NCI-H1694 (cell line): ENCODE measurements at regions not wholly inside any gene's neighbourhood (a gene's known extent, or its start where the extent isn't known, plus 50 kb on each side); places are given as distances from the start of the nearest gene placed in this dataset.
"Not testable (repeated sequence)": the region's sequence is repeated elsewhere in the genome, so short reads cannot be mapped to it uniquely, and the experiment has no call there.

Experiments
- DNase-seq: peaks from one replicate; lab custom pipeline; 2025; lab: John Stamatoyannopoulos, UW

GRCh38 chr5:105922080-105922479, 1748.7 kb downstream of the EFNA5 start:
- no peak for DNase-seq

- DNase-seq = no peak
Observed at GRCh38 chr5:105917189-105917588, 1753.5 kb downstream of the EFNA5 start.

- DNase-seq = no peak
Observed at GRCh38 chr5:105907016-105907415, 1763.7 kb downstream of the EFNA5 start.

DNA sequence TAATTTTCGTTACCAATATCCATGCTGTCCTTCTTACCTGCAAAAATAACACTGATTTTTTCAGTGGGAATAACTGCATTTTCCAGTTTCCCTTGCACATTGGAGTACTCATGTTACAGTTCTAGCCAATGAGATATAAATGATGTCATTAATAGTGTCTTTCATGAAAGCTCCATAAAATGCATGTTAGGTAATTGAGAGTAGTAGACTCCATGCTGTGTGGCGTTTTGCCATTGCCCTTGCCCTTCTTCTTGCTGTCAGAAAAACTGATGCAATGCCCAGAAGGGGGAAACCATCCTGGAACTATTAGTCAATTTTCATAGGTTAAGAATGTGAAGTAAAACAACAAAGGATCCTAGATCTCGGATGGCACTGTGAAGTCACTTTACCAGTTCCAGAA, 1765.3 kb downstream of the EFNA5 start:
- no peak for DNase-seq

- no peak for DNase-seq
Observed at GRCh38 chr5:105903069-105903468, 1767.7 kb downstream of the EFNA5 start.

DNA sequence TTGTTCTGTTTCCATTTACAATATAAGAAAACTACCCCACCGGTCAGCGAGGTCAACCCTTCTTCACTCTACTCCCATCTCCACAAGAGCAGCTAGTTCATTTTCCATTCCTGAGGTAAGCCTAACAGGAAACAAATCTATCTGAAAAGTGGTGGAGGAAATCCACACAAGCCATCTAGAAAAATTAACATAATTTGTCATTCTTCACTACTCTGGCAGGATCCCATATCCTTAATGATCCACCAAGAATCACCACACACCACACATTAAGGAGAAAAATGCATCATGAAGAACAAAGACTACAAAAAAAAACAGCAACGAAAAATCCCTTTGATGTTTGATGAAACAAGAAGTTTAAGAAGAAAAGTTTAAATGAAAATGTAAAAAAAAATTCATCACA, 1771.0 kb downstream of the EFNA5 start:
- no peak for DNase-seq

DNA sequence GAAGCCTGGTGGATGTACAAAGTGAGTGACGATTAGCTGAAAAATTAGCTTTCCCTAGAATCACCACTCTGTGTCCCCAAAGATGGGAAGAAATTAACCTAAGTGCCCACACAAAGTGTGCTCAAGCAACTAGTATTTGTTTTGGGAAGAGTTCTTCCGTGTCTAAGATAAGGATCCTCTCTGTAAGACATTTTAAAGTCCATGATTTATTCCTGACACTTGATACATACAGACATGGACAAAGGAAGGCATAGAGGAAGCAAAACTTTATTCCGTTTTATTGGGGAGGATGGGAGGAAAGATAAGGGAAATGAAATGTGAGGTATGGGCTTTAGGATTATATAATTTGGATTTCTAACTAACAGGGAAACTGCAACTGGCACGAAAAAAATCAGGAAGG, 1772.6 kb downstream of the EFNA5 start:
- no peak for DNase-seq

DNA sequence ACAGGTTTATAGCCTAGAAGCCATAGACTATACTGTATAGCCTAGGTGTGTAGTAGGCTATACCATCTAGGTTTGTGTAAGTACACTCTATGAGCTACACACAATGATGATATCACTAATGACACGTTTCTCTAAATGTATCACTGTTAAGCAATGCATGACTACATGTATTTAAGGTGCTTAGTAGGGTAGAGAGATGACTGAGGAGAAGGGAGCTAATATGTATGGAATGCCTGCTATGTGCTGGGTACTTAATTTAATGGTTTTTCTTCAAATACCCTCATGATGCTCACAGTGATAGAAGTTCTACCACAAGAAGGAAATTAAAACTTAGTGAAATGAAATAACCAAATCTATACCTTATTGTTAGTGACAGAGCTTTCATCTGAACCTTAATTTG, 1785.5 kb downstream of the EFNA5 start:
- no peak for DNase-seq

DNA sequence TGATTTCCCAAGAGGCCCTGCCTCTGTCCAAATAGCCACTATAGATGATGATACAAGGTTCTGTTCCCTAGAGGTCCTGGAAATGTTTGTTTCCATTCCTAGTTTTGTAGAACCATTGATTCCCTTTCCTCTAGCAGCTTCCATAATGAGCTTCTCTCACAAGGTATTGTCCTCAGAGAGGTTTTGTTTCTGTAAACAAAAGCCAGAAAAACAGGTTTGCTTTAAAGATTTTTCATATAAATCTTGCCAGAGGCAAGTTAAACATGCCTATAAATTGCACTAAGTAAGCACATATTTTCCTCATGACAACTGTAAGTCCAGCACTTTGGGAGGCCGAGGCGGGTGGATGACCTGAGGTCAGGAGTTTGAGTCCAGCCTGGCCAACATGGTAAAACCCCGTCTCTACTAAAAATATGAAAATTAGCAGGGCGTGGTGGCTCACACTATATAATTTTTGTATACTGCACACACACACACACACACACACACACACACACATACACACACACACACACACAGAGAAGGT, 1787.7 kb downstream of the EFNA5 start:
- DNase-seq = no peak

- DNase-seq = no peak
Observed at GRCh38 chr5:105878402-105878801, 1792.3 kb downstream of the EFNA5 start.

DNA sequence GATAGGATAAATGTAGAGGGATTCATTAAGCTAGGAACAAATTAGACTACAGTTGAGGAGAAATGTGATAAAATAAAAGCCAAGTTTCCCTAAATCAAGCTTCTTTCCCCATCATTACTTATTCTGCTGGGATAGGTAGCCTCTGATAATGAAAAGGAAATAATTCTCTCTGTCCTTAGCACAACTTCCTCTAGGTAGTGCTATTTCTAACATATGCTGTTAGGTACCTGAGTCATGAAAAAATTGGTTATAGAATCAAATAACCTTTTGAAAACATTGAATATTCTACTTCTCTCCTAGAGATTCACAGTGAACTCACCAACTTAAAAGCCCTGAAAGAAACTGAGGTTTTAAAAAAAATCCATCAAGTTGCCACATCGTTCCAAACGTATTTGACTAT, 1793.1 kb downstream of the EFNA5 start:
- no peak for DNase-seq

- no peak for DNase-seq
Observed at GRCh38 chr5:105874316-105874715, 1796.4 kb downstream of the EFNA5 start.

DNA sequence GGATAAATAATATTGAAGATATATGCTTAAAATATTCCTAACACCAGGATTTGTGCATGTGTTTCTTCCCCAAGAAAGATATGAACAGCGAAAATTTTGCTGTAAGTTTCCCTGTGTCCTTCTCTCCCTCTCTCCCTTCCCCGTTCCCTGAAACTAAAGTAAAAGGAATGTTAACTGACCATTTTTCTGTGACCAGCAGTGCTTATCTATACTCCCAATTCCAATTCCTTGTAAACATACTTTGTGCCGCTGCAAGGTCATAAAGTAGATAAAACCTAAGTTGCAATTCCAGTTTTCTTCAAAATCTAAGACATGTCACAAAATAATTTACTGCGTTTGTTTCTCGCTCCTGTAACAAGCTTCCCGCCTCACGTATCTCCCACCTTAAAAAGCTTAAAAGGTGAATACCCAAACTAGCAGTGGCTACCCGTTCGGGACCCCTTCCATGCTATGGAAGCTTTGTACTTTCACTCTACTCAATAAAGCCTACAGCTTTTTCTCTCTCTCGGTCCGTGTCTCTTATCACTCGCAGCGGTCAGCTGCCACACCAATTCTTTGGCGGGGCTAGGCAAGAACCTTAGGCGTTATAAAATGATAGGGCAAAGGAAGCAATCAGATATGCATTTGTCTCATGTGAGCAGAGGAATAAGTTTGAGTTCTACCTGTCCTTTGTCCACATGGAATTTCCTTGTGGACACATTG, 1798.0 kb downstream of the EFNA5 start:
- no peak for DNase-seq

GRCh38 chr5:105868038-105868780, 1802.5 kb downstream of the EFNA5 start:
- no peak for DNase-seq

GRCh38 chr5:105865834-105866233, 1804.9 kb downstream of the EFNA5 start:
- no peak for DNase-seq

GRCh38 chr5:105859350-105859749, 1811.4 kb downstream of the EFNA5 start:
- not testable (repeated sequence) for DNase-seq

DNA sequence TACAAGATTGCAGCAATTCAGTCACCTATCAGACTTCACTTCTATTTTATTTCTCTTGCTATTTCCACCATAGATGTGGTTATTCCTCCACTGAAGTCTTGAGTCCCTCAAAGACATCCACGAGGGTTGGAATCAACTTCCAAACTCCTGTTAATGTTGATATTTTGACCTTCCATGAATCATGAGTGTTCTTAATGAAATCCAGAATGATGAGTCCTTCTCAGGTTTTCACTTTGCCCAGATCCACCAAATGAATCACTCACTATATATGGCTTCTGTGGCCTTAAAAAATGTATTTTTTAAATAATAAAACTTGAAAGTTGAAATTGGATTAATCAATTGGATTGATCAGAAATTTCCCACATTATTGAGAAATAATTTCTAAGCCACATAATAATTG, 1821.0 kb downstream of the EFNA5 start:
- DNase-seq = no peak

GRCh38 chr5:105840800-105841199, 1829.9 kb downstream of the EFNA5 start:
- no peak for DNase-seq

DNA sequence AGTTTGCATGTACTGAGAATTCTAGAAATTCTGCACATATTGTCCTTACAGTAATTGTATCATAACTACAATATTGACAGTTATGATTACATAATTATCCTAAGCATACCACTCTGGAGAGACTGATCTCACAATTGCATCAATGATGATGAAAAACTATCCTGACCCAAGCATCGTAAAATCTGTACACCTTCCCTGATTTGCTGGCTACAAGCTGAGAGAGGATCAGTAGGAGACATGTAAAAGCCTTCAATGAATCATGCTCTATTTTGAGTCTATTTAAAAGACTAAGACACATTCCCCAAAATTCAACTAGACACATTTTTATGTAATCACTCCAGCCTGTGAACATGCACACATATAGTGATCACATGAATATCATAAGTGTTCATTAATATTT, 1833.8 kb downstream of the EFNA5 start:
- no peak for DNase-seq

- no peak for DNase-seq
Observed at GRCh38 chr5:105836268-105836667, 1834.5 kb downstream of the EFNA5 start.

- DNase-seq = no peak
Observed at GRCh38 chr5:105828821-105829220, 1841.9 kb downstream of the EFNA5 start.

DNA sequence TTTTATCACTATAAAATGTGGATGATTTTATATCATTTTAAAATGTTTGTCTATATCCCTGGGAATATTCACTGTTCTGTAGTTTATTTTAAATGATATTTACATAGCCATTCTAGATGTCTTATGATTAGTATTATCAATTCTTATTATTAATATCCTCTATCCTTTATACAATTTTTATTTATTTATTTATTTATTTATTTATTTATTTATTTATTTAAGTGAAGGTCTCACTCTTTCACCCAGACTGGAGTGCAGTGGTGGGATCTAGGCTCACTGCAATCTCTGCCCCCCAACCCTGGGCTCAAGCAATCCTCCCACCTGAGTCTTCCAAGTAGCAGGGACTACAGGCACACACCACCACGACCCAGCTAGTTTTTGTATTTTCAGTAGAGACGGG, 1848.9 kb downstream of the EFNA5 start:
- DNase-seq = no peak

GRCh38 chr5:105817914-105818313, 1852.8 kb downstream of the EFNA5 start:
- no peak for DNase-seq

DNA sequence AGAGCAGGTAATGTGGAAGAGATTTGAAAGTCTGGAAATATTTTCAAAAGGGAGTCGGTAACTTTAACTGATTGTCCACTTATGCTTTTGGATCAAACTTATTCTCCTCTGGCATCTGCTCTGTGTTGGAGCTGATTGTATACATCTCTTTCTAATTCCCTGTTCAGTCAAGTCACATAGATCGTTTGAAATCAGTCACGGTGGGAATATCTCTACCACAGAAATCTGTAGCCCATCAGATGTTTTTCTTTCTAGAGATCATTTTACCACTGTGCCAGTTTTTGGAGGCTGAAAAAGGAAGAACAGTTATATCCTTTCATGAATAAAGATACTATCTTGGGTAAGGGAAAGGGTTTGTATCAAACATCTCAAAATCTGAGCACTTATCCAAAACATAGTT, 1853.3 kb downstream of the EFNA5 start:
- DNase-seq = no peak
